Gastroesophageal sphincter (tissue), 3 donors: ENCODE measurements at regions not wholly inside any gene's neighbourhood (a gene's known extent, or its start where the extent isn't known, plus 50 kb on each side); places are given as distances from the start of the nearest gene placed in this dataset.

ENCODE experiments used
- EP300 ChIP-seq: sonication (generic); formaldehyde crosslinking; IDR thresholded peaks from one replicate; pipeline ENCODE4 v1.6.1; 2017; ENCODE audit warnings: antibody characterized with exemption, mild to moderate bottlenecking
- POLR2AphosphoS5 ChIP-seq: sonication (generic); formaldehyde crosslinking; IDR thresholded peaks from one replicate; pipeline ENCODE4 v1.6.1; 2017; ENCODE audit warnings: antibody characterized with exemption
- TF ChIP-seq, protein P1 (sequence below), 4 experiments: fragments of 200-600 bp in 2 of 4; fragments of 450-650 bp in 2 of 4; sonication (generic) in 1 of 4; IDR thresholded peaks; one replicate each; pipeline ENCODE4 v1.5.1; 2017 to 2019; ENCODE audit warnings: antibody characterized with exemption in 4 of 4, mild to moderate bottlenecking in 2 of 4, moderate library complexity in 2 of 4

DNA sequence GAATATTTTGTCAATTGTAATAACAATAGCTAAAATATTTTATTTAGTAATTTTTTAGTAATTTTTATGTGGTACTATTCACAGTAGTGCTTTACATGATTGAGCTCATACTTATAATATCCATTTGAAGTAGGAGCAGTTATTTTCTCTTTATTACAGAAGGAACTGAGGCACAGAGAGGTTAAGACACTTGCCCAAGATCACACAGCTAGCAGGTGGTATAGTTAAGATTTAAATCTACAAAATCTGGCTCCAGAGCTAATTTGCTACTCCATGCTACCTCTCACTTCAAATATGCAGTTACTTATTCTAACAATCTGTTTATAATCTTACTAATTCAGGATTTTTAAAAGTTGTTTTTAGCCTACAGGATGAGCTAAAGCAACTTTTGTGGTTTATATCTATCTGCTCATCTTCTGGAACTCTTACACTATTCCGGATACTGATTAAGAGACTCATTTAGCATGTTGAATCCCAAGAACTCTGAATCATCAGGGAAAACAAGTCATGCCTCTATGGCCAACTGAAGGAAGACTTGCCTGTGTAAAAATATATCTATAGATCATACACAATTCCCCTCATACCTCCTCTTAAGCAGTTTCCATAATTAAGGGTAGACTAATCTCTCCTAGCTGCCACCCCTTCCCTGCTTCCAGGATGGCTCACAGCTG lies 324.2 kb downstream of the UBE3D start:
- TF ChIP-seq, protein P1, sequence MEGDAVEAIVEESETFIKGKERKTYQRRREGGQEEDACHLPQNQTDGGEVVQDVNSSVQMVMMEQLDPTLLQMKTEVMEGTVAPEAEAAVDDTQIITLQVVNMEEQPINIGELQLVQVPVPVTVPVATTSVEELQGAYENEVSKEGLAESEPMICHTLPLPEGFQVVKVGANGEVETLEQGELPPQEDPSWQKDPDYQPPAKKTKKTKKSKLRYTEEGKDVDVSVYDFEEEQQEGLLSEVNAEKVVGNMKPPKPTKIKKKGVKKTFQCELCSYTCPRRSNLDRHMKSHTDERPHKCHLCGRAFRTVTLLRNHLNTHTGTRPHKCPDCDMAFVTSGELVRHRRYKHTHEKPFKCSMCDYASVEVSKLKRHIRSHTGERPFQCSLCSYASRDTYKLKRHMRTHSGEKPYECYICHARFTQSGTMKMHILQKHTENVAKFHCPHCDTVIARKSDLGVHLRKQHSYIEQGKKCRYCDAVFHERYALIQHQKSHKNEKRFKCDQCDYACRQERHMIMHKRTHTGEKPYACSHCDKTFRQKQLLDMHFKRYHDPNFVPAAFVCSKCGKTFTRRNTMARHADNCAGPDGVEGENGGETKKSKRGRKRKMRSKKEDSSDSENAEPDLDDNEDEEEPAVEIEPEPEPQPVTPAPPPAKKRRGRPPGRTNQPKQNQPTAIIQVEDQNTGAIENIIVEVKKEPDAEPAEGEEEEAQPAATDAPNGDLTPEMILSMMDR (IDR thresholded peaks at IDR 0.05) = no peak
- TF ChIP-seq EP300 (no peak), POLR2AphosphoS5 (no peak)
